HG03108 (cell line): ENCODE measurements at regions not wholly inside any gene's neighbourhood (a gene's known extent, or its start where the extent isn't known, plus 50 kb on each side); places are given as distances from the start of the nearest gene placed in this dataset.

Source experiments
- ATAC-seq: cut with Tn5 transposase; IDR thresholded peaks from one replicate; pipeline ENCODE4 v1.9.1; 2021; ENCODE audit warnings: moderate library complexity; ENCODE audit not compliant: unreplicated experiment

DNA sequence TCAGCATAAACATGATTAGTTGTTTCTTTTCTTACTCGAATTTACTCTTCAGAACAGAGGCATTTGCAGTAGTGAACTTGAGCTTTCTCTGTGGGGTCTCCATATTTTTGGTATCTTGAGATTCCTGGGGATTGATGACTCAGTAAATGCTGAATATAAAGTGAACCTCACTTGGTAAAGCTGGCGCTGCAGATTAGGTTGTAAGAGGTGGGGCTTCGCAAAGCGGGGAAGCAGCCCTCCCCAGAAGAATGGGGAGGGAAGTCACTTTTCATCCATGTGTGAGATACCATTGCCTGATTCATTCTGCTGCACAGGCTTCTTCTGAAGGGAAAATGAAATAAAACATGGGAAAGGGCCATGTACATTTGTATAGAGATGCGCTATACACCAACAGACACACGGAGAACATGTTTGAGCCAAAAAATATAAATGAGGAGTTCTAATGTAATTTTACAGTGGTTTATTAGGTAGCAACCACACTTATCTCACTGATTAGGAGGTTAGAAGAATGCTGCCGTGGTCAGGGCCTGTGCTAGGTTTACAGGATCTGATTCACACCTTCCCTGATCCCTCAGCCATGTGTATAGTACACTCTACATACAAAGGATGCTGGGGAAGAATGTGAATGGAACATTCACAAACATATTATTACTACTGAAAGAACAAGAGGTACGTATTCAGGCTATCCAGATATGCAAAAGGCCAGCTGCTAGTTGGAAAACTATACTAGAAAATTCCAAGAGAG lies 63.5 kb downstream of the DNTTIP2 start:
- ATAC-seq: no peak

- no peak for ATAC-seq
Measured at GRCh38 chr1:93814795-93815340, 64.1 kb downstream of the DNTTIP2 start.

GRCh38 chr1:93814059-93814794 lies 64.8 kb downstream of the DNTTIP2 start:
- ATAC-seq: peak; percentile 48

DNA sequence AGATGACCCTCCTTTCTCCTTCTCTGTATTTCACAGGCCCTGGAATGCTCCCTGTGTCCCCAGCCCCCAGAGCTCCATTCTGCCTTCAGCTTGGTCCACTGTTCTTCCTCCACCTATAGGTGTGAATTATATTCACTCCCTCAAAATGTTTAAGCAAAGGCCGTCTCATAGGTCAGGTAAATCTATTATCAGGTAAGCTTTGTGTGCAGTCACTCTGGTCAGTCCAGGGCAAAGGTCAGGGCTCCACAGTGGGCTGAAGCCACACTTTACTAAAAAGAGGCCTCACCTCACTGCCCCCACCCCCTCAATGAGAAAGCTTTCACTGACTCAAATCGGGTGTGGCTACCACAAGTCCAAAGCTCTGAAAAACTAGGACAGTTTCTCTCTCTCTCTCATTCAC lies 65.9 kb downstream of the DNTTIP2 start:
- ATAC-seq: no peak

DNA sequence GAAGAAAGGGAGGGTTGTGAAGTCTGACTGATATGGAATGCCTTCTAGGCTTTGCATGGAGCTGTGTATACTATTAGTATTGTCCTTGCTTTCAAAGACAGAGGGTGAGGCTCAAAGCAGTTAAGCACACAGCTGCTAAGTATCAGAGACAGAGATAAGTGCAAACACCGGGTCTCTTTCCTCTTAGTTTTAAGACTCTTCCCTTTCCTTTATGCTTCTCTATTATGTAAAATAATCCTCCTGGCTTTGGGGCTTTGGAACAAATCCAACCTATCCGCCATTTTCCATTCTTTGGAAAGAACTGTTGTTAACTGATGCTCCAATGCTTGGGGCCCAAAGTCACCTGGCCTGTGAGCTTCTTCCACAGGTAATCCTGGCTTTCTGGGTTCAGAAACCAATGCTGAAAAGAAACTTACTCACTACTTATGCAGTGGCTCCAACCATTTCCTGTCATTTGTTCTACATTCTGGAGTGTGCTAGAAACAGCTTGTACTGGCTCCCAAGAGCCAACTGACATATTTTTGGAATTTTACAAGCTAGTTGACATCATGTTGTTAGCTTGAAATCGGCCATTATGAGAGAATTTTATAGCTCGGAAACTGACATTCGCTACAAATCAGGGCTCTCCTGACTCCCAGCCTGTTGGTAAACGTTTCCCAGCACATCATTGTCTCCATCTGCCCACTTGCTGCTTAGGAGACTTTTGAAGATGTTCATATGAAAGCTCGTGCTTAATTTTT lies 67.5 kb downstream of the DNTTIP2 start:
- no peak for ATAC-seq

GRCh38 chr1:93810316-93810715 lies 68.7 kb downstream of the DNTTIP2 start:
- no peak for ATAC-seq

DNA sequence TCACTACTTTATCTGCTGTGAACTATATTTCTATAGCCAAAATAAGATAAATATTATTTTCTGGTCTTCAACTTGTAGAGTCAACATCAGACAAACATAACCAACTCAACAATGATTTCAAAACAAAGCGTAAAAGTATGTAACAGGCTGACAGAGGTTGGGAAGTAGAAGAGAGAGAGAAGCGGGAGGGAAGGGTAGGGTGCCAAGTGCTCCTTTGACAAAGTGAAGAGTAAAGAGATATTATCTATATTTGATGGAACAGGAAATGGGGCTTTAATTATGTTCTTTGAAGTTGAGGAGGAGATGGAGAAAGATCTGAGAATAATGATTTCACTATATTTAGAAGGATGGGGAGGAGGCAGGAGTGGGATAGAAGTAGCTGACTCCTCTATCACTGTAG lies 70.1 kb downstream of the DNTTIP2 start:
- ATAC-seq: no peak

GRCh38 chr1:93807311-93807930 lies 71.6 kb downstream of the DNTTIP2 start:
- ATAC-seq: no peak

DNA sequence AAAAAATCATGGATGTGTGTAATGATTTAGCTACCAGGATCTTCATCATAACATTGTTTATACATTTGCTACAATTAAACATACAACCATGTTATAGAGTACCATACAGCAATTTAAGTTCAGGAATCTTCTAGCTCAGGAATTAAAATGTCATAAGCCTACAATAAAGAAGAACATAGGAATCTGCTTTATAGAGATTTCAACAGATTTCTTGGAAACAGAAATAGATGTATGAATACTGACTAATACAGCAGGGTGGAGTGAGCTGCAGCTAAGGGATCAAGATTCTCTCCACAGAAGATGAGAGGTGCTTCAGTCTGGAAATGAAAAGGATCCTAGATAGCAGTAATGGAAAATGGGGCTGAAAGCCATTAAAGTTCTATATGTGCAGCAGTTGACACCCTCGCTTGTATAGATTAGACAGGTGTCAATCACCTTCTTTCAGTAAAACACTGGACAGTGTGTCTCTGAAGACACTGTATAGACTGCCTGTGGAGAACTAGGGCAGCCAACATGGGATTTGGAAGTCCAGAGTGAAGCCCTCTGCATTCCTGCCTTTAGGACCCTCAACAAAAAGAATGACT lies 73.9 kb downstream of the DNTTIP2 start:
- no peak for ATAC-seq

- ATAC-seq: no peak
Measured at GRCh38 chr1:93804412-93804811, 74.6 kb downstream of the DNTTIP2 start.

DNA sequence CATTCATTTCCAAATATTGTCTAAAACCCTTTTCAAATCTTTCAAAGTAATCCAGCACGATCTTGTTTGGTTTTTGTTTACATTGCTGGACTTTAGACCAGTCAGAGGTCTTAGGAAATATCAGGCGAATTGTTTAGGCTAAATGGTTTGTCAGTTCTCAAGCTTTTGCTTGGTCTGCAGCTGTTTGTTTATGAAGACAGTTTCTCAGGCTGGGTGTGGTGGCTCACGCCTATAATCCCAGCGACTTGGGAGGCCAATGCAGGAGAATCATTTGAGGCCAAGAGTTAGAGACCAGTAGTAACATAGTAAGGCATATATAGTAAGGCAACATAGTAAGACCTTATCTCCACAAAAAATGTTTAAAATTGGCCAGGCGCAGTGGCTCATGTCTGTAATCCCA lies 77.5 kb downstream of the DNTTIP2 start:
- ATAC-seq: no peak

DNA sequence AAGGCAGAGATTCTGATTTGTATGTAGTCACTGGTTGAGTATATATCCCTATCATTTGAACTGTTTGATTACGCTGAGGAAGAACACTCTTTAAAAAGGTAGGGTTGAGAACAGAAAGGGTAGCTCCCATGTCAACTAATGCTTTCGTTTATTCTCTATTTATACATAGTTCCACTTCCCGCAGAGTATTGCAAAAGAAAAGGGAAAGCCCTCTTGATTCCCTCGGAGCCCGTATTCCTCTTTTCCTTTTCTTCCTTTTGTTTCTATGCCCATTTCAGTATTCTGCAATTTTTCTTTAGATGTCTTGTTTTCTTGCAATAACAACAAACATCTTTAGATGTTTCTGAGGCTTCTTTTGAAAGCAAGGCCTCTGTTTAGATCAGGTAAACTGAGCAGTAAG lies 78.2 kb downstream of the DNTTIP2 start:
- ATAC-seq: no peak

DNA sequence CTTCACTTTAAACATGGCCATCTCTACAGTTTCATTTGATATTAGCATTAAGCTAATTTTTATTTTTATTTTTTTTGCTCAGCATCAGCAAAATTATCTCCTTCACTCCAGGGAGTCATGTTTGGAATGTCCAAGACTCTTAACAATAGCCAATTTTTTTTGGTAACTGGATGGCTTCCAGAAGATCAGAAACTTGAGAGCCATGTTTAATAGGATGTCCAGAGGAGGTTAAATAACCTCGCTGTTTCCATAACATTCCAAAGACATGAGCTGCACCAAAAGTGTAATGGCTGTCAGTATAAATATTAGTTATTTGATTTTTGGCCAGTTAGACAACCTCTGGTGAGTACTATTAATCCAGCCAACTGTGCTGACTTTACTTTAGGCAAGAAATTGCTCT lies 80.7 kb downstream of the DNTTIP2 start:
- ATAC-seq: no peak

- ATAC-seq: no peak
Measured at GRCh38 chr1:93784538-93784937, 94.5 kb downstream of the DNTTIP2 start.

GRCh38 chr1:93783876-93784275 lies 95.1 kb downstream of the DNTTIP2 start:
- no peak for ATAC-seq

DNA sequence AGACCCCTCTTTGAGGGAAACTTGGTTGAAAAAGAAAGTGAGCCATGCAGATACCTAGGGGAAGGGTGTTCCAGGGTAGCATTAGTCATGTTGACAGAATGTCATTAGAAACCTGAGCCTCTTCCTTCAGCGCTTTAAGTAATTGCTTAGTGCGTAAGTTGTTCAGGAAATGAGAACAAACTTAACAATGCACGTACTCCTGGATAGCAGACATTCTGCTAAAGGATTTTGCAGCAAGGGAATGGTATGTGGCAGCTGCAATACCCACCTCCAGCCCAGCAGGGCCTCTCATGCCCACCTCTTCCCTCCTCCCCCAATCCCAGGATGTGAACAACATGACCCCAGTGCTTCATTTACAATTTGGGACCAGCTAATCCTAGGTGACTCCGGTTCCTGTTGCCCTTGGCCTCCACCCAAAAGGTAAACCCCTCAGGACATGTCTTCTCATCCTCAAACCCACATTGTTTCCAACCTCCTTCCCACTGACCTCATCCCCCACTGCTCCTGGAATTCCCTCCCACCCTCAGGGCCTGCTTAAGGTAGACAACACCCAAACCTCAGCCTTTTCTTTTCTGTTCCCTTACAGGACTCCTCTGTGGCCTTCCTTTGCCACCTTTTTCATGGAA lies 98.0 kb upstream of the BCAR3 start:
- ATAC-seq: no peak

DNA sequence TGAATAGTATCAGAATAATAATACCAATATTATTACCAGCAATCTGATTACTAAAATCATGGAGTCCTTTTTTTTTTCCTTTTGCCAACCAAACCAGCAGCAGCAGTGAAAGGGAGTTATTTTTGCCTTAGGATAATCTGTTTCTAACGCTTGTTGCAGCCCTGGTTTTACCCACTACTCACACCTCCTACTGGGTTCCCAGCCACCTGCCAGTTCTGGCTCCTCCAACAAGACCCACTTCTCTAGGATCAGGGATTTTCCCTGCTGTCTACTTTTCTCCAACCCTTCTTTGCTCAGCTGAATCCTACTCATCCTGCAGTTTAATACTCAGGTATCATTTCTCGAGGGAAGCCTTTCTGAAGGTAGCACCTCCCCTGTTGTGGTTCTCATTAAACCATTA lies 96.8 kb upstream of the BCAR3 start:
- no peak for ATAC-seq

DNA sequence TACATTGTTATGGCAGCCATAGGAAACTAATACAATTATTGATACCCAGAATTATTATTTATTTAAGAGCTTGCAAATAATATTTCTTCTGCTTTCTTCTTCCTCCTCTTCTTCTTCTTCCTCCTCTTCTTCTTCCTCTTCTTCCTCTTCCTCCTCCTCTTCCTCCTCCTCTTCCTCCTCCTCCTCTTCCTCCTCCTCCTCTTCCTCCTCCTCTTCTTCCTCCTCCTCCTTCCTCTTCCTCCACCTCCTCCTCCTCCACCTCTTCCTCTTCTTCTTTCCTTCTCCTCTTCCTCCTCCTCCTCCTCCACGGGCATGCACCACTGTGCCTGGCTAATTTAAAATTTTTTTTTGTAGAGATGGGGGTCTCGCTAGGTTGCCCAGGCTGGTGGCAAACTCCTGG lies 95.6 kb upstream of the BCAR3 start:
- ATAC-seq: no peak

- no peak for ATAC-seq
Measured at GRCh38 chr1:93776728-93777127, 95.1 kb upstream of the BCAR3 start.

DNA sequence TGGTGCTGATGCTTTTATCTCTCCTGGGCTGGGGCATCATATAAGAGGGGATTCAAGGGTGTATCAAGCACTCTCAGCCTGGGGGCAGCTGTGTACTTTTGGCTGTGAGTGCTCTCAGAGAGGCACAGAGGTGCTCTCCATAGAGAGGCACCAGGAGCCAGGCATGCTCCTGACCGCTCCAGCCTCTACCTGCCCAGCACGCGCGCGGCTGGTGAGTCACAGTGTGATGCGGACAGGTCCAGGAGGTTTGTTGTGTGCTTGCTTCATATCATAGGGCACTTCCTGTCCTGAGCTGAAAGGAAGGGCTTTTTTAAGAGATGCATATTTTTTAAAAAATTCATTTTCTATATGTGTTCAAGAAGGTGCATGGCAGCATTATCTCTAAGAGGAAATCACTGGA lies 93.6 kb upstream of the BCAR3 start:
- no peak for ATAC-seq
